Right atrium auricular region (tissue), 2 donors: ENCODE measurements at regions not wholly inside any gene's neighbourhood (a gene's known extent, or its start where the extent isn't known, plus 50 kb on each side); places are given as distances from the start of the nearest gene placed in this dataset.

Source experiments
- DNase-seq: peaks from one replicate; pipeline ENCODE4 v3.0.0-alpha.2; 2019; ENCODE audit warnings: low spot score
- H3K27ac ChIP-seq, 2 donors: fragments of 200-600 bp; sonication (generic); 1 replicate in 1 of 2; 2 replicates in 1 of 2; pipeline ENCODE4 v1.5.1; 2016 to 2019
- H3K27me3 ChIP-seq, 2 donors: fragments of 200-600 bp; sonication (generic); one replicate each; pipeline versions ENCODE4 v1.5.1 to v1.6.0; 2017 to 2019
- H3K36me3 ChIP-seq: fragments of 200-600 bp; sonication (generic); one replicate; pipeline ENCODE4 v1.5.1; 2016
- H3K4me1 ChIP-seq, 2 donors: fragments of 200-600 bp; sonication (generic); one replicate each; pipeline versions ENCODE4 v1.5.1 to v1.6.0; 2017 to 2019
- H3K4me3 ChIP-seq, 2 donors: fragments of 200-600 bp; sonication (generic); 1 replicate in 1 of 2; 2 replicates in 1 of 2; pipeline ENCODE4 v1.5.1; 2017 to 2019; ENCODE audit warnings: mild to moderate bottlenecking in 1 of 2, moderate library complexity in 1 of 2
- H3K9me3 ChIP-seq, 2 donors: fragments of 200-600 bp; sonication (generic); one replicate each; pipeline ENCODE4 v1.5.1; 2019
- TF ChIP-seq, protein P1 (sequence below), 2 donors: fragments of 200-600 bp; sonication (generic); IDR thresholded peaks; one replicate each; pipeline ENCODE4 v1.5.1; 2019; ENCODE audit warnings: antibody characterized with exemption in 2 of 2

DNA sequence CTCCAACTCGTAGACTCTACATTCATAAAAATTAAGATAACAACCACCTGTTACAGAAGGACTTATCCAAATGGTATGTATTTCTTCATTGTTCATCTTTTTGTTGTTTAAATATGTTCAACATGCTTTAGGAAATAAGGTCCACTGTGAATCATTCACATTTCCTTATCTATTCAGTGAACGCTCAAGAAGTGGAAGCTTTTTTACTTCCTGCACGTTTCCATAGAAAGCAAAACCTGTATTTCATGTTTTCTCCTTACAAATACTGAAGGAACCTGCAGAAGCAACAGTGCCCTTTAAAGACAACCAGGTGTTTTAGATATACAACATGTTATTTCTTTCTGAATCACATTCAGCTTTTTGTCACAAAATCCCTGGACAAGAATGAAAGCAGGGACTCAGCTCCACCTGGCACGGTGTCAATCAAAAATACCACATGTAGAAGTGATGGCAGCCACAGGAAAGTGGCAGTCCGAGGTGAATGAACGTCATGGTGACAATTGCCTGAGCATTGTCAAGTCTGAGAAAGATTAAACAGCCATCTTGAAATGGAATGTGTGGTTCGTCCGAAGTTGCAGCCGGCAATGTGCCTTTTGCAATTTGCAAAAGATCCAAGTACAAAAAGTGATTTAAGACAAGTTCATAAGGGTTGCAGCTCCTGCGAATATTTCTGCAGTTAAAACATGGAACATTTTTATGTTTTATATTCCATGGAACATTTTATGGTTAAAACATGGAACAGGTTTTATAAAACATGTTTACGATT is 66.7 kb upstream of the RIPOR2 start:
- H3K4me1 ChIP-seq, result peaks cover 0 to 8% of the 10 kb centered on the region in 2 donors
- TF ChIP-seq, protein P1, sequence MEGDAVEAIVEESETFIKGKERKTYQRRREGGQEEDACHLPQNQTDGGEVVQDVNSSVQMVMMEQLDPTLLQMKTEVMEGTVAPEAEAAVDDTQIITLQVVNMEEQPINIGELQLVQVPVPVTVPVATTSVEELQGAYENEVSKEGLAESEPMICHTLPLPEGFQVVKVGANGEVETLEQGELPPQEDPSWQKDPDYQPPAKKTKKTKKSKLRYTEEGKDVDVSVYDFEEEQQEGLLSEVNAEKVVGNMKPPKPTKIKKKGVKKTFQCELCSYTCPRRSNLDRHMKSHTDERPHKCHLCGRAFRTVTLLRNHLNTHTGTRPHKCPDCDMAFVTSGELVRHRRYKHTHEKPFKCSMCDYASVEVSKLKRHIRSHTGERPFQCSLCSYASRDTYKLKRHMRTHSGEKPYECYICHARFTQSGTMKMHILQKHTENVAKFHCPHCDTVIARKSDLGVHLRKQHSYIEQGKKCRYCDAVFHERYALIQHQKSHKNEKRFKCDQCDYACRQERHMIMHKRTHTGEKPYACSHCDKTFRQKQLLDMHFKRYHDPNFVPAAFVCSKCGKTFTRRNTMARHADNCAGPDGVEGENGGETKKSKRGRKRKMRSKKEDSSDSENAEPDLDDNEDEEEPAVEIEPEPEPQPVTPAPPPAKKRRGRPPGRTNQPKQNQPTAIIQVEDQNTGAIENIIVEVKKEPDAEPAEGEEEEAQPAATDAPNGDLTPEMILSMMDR (IDR thresholded peaks at IDR 0.05), result no peak
- H3K9me3 ChIP-seq, result no peaks in the 10 kb centered on the region
- H3K27me3 ChIP-seq, result no peaks in the 10 kb centered on the region
- no peaks in the 10 kb centered on the region for H3K36me3 ChIP-seq
- no peak overlapping the region for H3K4me3 ChIP-seq
- H3K27ac ChIP-seq, result no peak overlapping the region
- DNase-seq, result no peak

DNA sequence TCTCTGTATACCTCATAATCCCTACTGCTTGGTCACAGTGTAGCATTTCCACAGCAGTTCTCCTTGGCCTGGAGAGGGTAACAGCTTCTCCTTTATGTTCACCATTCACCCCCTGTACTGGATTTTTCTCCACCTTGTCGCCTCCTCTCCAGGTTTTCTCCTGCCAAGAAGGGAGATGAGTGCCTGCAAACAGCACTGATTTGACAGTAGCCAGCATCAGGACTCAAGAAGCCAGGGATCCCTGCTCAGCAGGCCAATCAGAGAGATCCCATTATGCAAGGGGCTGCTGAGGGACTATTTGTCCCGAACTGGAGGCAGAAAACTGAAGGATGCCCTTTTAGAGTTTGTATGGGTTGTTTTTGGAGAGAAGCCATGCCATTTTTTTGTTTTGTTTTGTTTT is 68.6 kb upstream of the RIPOR2 start:
- H3K27me3 ChIP-seq, result no peaks in the 10 kb centered on the region
- H3K4me3 ChIP-seq, result no peak overlapping the region
- H3K36me3 ChIP-seq, result no peaks in the 10 kb centered on the region
- DNase-seq, result no peak
- no peak overlapping the region for H3K27ac ChIP-seq
- TF ChIP-seq, protein P1 (IDR thresholded peaks at IDR 0.05), result no peak
- H3K4me1 ChIP-seq, result peaks cover 0 to 8% of the 10 kb centered on the region in 2 donors
- no peaks in the 10 kb centered on the region for H3K9me3 ChIP-seq

DNA sequence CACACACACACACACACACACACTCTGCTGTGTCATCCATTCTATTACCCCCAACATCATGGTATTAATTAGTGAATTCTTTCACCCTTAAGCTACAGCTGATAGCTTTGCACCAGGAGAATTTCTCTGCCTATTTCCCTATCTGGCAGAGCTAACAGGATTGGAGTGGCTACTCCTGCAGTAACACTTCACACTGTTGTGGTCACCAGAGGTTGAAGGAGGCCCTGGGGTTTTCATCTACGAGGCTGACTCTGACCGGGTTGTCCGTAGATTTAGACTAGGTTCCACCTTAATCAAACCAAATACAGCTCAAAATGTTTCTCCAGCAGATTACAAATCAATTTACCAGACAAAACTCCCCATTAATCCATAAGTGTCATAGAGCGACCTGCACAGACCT is 69.2 kb upstream of the RIPOR2 start:
- no peak overlapping the region for H3K27ac ChIP-seq
- DNase-seq, result no peak
- peaks cover 0 to 8% of the 10 kb centered on the region in 2 donors for H3K4me1 ChIP-seq
- no peaks in the 10 kb centered on the region for H3K27me3 ChIP-seq
- no peak overlapping the region for H3K4me3 ChIP-seq
- H3K36me3 ChIP-seq, result no peaks in the 10 kb centered on the region
- no peaks in the 10 kb centered on the region for H3K9me3 ChIP-seq
- TF ChIP-seq, protein P1 (IDR thresholded peaks at IDR 0.05), result no peak

DNA sequence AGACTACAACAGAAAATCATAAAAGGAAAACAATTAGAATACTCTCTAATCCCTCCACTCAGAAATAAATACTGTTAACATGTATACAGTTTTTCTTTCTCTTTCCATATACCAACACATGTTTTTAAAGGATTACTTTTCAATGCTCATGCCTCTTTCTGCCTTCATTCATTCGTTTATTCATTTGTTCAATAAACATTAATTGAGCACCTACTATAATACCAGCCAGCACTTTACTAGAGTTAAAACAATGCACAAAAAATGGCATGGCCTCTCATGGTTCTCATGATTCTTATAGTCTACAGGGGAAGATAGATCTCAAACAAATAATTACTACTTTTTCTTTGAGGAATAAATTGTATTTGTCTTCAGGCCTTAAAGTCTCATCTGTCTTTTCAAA is 70.3 kb upstream of the RIPOR2 start:
- TF ChIP-seq, protein P1 (IDR thresholded peaks at IDR 0.05), result no peak
- no peak for DNase-seq
- no peaks in the 10 kb centered on the region for H3K36me3 ChIP-seq
- H3K27me3 ChIP-seq, result no peaks in the 10 kb centered on the region
- peak overlapping the region; percentile 2 to 81 for H3K27ac ChIP-seq
- H3K4me1 ChIP-seq, result peaks cover 0 to 8% of the 10 kb centered on the region in 2 donors
- no peaks in the 10 kb centered on the region for H3K9me3 ChIP-seq
- no peak overlapping the region for H3K4me3 ChIP-seq

DNA sequence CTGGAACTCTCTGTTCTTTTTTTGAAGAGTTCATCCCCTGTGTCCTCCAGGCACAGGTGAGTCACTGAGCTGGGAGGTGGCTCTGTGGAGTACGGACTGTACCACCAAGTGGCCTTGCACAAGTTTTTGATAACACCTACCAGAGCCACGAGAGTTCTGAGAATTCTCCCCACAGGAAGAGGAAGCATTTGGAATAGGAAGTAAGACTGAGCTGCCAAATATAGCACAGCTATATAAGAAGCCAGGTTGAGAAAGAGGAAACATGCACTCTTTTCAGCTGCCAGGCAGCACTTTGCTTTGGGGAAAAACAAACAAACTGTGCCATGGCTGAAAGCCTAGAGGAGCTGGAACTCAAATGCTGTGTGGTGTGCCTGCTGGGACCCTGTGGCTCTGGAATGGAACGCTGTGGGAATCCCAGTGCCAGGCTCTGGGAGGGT is 70.8 kb upstream of the RIPOR2 start:
- TF ChIP-seq, protein P1 (IDR thresholded peaks at IDR 0.05), result no peak
- H3K9me3 ChIP-seq, result no peaks in the 10 kb centered on the region
- no peaks in the 10 kb centered on the region for H3K27me3 ChIP-seq
- H3K4me1 ChIP-seq, result peaks cover 0 to 8% of the 10 kb centered on the region in 2 donors
- DNase-seq, result peak; percentile 71
- H3K27ac ChIP-seq, result peak overlapping the region; percentile 52 to 81
- no peak overlapping the region for H3K4me3 ChIP-seq
- no peaks in the 10 kb centered on the region for H3K36me3 ChIP-seq
